ENCODE measurements at regions not wholly inside any gene's neighbourhood (a gene's known extent, or its start where the extent isn't known, plus 50 kb on each side); places are given as distances from the start of the nearest gene placed in this dataset.

DNA sequence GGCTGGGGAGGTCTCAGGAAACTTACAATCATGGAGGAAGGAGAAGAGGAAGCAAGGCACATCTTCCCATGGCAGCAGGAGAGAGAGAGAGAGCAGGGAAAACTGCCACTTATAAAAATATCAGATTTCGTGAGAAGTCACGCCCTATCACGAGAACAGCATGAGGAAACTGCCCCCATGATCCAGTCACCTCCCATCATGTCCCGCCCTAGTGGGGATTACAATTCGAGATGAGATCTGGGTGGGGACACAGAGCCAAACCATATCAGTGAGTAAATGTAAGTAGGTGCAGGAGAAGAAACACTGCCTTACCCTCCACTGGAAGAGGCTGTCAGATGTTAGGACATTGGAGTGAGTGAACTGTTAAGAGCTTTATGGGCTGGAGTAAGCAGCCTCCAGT, 270.4 kb downstream of the TFAP2C start:
- TF ChIP-seq, protein P1, sequence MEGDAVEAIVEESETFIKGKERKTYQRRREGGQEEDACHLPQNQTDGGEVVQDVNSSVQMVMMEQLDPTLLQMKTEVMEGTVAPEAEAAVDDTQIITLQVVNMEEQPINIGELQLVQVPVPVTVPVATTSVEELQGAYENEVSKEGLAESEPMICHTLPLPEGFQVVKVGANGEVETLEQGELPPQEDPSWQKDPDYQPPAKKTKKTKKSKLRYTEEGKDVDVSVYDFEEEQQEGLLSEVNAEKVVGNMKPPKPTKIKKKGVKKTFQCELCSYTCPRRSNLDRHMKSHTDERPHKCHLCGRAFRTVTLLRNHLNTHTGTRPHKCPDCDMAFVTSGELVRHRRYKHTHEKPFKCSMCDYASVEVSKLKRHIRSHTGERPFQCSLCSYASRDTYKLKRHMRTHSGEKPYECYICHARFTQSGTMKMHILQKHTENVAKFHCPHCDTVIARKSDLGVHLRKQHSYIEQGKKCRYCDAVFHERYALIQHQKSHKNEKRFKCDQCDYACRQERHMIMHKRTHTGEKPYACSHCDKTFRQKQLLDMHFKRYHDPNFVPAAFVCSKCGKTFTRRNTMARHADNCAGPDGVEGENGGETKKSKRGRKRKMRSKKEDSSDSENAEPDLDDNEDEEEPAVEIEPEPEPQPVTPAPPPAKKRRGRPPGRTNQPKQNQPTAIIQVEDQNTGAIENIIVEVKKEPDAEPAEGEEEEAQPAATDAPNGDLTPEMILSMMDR (conservative IDR thresholded peaks at IDR 0.05; ENCODE audit: low read depth, low read length) = no peak
- no peak for DNase-seq (ENCODE audit: low read depth)
- H3K4me3 ChIP-seq (ENCODE audit: low read length) = no peak overlapping the region

DNA sequence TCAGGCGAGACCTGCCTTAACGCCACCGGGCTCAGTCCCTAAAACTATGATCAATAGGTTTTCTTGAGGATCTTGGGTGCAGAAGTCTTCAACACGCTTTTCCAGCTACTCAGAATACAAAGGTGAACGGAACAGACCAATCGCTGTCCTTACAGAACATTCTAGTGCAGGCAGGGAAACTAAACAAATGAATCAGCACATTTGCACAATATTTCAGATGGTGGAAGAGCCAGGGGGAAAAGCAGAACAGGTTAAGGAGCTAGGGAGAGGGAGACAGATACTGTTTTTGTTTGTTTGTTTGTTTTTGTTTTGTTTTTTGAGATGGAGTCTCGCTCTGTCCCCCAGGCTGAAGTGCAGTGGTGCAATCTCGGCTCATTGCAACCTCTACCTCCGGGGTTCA, 271.1 kb downstream of the TFAP2C start:
- DNase-seq (ENCODE audit: low read depth) = no peak
- TF ChIP-seq, protein P1 (conservative IDR thresholded peaks at IDR 0.05; ENCODE audit: low read depth, low read length) = no peak
- no peak overlapping the region for H3K4me3 ChIP-seq (ENCODE audit: low read length)

DNA sequence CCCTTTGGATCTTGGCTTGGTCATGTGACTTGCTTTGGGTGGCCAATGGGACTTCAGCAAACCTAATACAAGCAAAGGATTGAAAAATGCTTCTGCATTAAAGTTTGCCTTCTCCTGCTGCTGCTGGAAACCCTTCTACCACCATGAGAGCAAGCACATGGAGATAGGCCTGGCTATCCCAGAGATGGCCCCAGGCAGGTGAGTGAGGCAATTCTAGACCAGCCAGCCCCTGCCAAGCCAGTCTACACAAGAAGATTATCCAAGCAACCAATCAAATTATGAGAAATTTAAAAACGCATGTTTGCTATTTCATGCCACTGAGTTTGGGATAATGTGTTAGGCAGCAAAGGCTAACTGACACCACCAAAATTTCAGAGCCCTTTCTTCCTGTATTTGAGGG, 274.3 kb downstream of the TFAP2C start:
- TF ChIP-seq, protein P1 (conservative IDR thresholded peaks at IDR 0.05; ENCODE audit: low read depth, low read length) = no peak
- no peak for DNase-seq (ENCODE audit: low read depth)
- H3K4me3 ChIP-seq (ENCODE audit: low read length) = no peak overlapping the region

DNA sequence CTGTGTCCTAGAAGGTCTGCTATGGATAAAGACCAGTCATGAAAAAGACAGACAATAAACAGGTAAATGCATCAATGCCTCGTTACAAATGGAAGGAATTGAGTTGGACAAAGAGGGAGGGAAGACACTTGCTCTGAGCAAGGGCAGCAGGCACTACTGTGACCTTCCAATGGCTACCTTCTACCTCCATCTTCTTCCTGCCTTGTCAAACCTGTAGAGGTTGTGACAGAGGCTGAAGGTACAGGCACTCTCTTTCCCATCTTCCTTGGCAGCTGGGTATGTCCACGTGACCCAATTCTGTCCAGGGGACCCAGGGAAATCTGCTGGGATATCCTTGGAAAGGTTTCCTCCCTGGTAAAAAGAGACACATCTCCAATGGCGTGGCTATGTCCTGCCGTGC, 274.8 kb downstream of the TFAP2C start:
- DNase-seq (ENCODE audit: low read depth) = no peak
- H3K4me3 ChIP-seq (ENCODE audit: low read length) = no peak overlapping the region
- TF ChIP-seq, protein P1 (conservative IDR thresholded peaks at IDR 0.05; ENCODE audit: low read depth, low read length) = no peak

DNA sequence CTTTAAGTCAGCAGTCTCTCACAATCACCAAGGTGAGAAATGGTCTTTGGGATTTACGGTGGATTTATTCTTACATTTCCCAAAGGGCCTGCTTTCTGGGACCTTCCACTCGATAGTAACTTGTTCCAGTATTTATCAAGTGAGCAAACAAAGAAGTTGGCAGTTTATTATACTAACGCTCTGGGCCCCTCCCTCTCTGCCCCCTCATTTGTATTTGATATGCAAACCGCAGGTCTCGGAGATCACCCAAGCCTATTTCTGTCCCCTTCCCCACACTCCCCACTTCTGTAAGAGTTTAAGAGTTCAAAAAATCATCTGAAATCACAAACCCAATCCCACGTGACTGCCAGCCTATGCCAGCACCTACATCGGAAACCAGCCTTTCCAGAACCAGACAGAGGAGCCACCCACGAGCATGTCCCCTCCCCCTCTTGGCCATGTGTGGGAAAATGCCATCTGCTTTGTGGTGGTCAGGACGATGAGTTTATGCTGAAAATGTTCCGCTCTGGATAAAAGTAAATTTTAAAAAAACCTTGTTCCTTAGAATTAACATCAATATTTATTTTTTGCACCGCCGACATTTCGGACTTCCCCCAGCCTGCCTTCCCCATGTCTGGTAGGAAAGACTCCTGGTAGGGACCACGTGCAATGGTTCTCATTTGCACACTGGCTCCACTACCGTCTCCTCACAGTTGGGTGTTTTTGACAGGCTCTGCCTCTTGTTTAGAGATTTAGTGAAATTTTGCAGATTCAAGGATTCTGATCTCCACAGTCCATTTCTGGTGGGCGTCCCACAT, 281.0 kb downstream of the TFAP2C start:
- H3K4me3 ChIP-seq (ENCODE audit: low read length) = no peak overlapping the region
- DNase-seq (ENCODE audit: low read depth) = no peak
- TF ChIP-seq, protein P1 (conservative IDR thresholded peaks at IDR 0.05; ENCODE audit: low read depth, low read length) = no peak

DNA sequence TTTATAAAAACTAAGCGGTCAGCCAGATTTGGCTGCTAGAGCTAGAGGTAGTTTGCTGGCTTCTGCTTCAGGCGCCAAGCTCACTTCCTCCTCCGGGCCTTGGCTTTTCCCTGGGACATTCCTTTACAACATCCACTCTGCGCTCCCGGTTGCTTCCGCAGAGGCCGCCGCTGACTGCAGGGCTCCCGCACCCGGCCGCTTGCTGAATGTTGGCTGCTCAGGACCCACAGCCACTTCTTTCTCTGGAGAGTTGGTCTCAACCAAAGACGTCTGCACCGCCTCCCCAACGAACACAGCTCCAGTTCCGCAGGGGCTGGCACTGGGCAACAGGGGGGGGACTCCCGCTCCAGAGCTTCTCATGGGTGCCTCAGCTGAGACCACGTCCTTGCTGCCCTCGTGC, 282.8 kb downstream of the TFAP2C start:
- no peak for DNase-seq (ENCODE audit: low read depth)
- TF ChIP-seq, protein P1 (conservative IDR thresholded peaks at IDR 0.05; ENCODE audit: low read depth, low read length) = no peak
- H3K4me3 ChIP-seq (ENCODE audit: low read length) = no peak overlapping the region

DNA sequence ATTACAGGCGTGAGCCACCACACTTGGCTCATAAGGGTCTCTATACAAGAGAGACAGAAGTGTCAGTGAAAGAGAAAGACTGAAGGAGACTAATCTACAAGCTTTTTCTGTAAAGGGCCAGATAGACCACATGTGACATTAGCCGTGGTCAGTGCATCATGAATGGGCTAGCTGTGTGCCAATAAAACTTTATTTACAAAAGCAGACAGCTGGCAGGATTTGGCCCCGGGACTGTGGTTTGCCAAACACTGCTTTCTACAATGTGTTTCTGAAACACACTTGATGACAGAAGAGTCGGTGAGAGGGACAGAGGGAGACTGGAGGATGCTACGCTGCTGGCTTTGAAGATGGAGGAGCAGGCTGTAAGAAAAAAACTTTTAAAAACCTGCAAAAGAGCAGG, 285.4 kb downstream of the TFAP2C start:
- TF ChIP-seq, protein P1 (conservative IDR thresholded peaks at IDR 0.05; ENCODE audit: low read depth, low read length) = no peak
- no peak overlapping the region for H3K4me3 ChIP-seq (ENCODE audit: low read length)
- DNase-seq (ENCODE audit: low read depth) = no peak

Data from retinal pigment epithelial cell (primary cell).